DMS153 (cell line): ENCODE measurements at regions not wholly inside any gene's neighbourhood (a gene's known extent, or its start where the extent isn't known, plus 50 kb on each side); places are given as distances from the start of the nearest gene placed in this dataset.

Experiments
- DNase-seq: peaks from one replicate; lab custom pipeline; 2025; lab: John Stamatoyannopoulos, UW

DNA sequence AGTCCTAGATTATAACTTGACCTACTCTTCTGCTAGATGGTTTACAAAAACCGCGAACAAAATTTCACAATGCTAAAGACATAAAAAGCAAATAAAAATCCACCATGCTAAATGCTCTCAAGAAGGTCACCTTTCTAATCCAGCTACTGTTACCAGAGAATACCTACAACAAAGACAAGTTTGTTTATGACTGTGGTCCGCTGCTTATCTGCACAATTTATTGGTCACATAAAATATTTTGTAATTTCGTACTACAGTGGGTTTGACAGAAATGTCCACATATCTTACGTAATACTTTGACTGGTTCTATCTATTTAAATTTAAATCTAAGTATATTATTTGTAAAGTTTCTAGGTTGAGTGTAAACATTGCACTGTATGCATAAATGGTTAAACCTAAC, 257.6 kb upstream of the ZNF608 start:
- no peak for DNase-seq

DNA sequence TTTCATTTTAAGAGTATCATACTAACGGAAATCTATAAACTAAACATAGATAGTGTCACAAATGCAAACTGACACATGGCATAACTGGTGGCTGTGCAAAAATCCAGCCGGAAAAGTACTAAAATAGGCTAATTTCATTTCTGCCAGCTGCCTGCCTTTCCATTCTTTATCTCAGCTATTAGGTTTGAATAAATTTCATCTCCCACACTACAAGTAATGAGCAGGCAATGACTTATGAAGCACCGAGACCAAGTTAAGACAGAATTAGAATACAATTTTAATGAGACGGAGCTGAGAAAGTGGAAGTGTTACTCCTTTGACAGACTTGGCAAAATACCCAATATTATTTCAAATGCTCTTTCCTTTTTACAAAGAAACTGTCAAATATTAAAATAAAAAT, 258.8 kb upstream of the ZNF608 start:
- DNase-seq = no peak

DNA sequence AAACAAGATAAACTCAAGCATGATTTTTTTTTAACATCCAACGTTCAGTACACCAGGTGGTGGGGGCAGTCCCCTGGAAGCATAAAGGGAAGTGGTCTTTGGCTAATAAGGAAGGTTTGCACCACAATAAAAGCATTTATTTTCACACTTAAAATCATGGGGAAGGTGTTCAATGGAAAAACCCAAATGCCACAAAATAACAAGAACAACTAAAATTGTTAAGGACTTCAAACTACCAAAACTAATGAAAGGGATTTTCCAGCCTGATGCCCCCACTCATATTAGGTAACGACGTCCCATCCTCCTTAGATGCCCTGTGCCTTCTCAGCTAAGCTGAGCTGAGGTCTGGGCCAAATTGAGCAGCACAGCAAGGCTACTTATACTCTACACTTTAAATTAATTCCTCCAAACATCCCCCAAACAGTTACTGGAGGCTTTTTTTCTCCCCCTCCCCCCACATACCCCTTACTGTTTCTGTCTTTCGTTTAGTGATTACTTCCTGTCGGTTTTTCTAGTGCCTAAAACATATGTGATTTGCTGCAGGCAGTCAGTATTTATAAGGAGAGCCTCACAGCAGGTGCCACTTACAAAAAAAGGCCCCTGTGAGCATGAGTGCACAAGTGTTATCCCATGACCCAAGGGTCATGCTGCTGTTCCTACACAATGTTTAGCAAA, 259.7 kb upstream of the ZNF608 start:
- DNase-seq = peak; percentile 55

DNA sequence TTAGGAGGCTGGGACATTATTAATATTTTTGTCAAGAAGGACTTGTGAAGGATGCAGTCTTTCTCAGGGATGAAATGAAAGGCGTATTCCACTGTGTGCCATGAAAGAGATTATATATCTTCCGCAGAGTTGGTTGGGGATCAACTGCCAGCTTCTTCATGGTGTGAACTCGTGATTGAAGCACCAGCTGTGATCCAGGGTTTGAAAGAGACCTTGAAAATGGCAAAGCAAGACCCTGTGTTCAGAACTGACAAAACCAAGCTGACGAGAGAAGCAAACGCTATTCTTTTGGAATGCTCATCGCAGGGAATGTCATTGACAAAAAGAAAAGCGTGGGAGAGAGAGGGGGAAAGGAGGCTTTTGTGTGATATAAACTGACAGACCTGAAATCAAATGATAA, 263.9 kb upstream of the ZNF608 start:
- no peak for DNase-seq

DNA sequence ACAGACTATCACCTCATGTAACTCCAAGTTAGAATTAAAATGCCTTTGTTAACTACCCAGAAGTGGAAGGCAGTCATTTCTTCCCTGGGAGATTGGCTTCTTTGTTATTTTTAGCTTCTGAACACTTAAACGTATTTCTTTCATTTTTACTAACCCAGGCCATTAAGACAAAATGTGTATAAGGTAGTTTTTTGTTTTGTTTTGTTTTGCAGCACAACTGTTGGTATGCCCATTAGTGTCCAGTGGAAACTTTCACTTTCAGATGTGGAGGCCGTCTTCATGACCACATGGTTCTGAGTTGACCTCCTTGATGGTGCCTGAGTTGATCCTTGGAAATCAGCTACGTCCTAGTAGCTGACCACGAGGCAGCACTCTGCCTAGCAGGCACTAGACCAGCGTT, 264.6 kb upstream of the ZNF608 start:
- DNase-seq = no peak

DNA sequence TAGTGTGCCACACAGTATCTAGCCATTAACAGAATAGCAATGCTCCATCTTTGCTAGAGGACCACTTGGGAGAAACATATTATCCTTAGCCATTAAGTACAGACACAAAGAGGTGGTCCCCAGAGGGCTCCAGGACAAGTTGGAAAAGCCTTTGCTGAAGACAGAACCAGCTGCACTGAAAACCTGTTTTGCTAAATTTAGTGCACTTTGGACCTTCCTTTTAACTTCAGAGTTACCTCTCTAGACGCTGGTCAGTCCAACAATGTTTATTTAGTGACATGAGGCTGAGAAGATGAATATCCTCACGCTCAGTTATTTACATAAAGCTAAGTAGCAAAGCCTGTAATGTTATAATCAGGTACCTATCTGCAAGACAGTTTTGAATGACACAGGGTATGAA, 265.0 kb upstream of the ZNF608 start:
- no peak for DNase-seq

DNA sequence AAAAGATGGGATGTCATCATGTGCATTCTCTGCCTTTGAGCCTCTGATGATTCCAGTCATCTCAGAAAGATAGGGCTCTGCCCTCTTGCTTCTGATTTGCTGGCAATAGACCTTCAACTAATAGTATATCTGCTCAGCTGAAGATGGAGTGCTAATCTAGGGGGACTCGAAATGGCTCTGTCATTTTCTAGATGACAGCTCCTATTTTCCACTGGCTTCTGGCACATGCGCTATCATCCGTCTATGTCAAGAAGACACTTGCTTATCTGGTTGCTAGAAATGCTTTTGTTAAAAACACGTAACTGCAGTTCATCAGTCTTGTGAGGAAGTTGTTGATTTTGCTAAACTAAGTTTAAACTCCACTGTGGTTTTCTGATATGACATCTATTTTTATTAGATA, 265.5 kb upstream of the ZNF608 start:
- no peak for DNase-seq

DNA sequence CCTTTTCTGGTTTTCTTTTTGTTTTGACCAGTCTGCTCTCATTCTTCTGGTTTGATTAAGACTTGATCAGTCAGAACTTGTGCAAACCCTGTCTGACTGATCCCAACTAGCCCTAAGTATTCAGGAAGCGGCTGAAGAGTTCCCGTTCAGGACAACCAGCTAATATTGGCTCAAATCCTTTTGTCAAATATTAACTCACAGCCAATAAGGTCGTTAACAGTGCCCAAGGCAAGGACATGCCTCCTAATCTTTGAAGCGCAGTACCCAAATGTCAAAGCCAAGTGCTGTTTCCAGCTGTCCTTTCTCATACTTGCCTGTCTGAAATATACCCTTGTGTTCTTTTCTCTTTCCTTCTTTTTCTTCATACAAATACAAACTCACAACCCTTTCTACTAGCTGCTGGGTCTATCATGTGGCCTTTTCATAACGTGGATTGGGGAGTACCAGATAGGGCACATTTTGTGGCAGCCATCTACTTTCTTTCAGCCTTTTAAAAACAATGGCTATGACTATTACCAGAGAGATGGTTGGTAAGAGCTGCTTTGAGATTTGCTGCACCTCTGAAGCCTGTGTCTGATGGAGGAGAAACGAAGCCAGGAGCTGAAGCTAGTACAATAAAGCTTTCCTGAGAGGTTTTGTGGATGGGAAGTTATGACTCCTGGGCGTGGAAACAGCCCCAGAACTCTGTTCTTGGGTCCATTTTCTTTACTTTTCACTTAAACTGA, 266.4 kb upstream of the ZNF608 start:
- no peak for DNase-seq

DNA sequence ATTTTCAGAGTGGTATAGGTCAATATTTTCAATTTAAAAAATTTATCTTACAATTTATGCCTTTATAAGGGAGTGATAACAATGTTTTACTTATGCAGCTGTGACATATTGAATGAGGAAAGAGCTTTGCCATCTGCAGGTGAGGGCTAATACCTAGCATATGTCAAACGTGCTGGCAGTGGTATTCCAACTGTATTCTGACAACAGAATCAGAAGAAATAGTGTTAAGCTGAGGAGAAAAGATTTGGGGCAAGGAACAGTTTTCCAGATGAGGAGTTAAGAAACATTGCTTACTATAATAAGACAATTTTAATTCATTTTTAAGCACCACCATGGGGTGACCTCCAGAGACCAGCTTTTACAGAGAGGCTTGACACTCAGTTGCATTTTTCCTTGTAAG, 267.8 kb upstream of the ZNF608 start:
- no peak for DNase-seq

DNA sequence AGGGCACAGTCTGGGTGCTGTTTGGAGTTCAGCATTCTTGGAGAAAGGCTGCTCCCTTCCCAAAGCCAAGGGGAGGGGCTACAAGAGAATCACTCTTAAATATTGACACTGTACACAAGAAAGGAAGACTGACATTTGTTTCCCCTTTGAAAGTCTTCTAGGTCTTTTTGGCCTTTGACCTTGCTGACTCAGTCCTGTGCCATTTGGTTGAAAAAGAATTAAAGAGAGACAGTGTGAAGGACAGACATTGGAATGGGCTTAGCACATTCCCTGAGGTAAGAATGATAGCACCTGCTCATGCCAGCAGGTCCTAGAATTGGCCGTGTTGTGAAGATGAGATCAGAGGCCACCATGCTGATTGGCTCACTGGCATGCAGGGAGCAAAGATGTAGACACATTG, 271.4 kb upstream of the ZNF608 start:
- no peak for DNase-seq

DNA sequence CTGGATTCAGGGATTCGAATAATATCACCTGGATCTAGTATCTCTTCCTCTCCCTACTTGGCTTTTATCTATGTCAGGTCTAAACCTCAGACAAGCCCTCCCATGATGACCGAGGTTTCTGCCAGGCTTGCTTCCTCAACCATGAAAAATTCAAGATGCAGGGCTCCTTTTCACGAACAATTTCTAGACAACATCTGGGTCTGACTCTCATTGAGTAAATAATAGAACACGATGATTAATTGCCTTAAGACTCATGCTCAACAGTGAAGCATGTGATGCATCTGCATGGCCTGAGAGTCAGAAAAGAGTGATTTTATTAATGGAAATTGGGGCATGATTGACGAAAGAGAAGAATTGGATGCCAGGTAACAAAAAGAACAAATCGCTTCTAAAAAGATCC, 277.2 kb upstream of the ZNF608 start:
- no peak for DNase-seq

DNA sequence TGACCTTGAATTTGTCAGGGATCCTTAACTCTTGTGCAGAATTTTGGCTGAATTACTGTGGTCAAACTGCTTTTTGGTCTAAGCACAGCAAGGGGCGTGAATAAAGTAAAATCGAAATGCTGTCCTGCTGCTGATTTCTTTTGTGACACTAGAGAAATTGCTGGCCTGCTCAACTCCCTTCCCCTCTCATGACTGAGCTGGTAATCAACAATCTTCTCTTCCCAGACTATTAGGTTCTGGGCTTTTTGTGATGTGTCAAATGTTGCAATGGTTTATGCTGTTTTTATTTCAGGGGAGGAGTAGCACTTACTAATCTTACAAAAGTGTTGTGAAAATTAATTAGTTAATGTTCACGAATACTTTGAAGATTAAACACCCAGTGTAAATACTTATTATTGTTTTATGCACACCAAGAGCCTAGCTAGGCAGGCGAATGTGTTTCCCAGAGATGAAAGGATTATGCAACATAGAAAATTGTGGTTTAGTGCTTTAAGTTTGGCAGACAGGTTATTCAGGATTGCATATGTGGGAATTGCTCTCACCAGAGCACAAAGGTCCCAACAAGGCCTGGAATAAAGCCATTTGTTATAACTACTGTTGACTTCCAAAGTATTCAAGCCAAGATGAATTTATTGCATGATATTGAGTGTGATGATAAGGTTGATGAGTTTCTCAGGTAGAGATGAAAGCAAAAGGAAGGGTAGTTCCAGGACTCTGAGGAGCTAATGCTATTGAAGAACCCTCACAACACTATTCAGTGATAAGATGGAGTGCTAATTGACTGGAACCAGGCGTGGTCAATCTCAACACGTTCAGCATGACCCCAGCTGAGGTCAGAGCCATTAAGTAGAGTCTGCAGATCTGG, 280.7 kb upstream of the ZNF608 start:
- no peak for DNase-seq

DNA sequence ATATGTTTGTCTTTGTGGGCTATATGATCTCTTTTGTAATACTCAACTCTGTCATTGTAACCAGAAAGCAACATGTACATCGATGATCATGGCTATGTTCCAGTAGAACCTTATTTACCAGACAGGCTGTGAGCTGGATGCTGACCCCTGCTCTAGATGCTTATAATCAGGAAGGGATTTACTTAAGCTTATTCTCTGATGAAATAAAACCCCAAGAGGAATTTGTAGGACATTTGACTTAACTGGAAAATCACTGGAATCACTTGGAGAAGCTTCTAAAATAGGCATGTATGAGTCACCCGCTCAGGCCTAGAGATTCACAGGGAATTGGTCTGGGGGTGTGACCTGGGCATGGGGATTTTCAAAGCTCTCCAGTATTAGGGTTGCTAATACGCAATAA, 285.8 kb upstream of the ZNF608 start:
- no peak for DNase-seq

DNA sequence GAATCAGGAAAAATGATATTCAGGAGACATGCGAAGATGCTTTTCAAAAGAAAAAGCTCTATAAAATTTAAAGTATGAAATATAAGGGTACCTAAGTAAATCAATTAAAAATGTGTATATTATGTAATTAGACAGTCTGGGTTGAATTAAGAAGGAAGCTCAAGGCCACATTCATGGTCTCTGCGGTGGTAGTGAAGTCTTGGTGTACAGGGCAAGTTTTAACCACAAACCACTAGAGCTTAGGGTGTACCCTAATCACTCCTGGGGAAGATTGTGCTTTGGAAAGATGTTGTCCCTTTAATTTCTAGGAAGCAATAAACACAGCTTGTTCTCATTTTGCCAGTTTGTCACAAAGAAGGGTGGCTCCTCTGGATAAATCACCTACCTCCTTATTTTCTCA, 287.2 kb upstream of the ZNF608 start:
- no peak for DNase-seq

DNA sequence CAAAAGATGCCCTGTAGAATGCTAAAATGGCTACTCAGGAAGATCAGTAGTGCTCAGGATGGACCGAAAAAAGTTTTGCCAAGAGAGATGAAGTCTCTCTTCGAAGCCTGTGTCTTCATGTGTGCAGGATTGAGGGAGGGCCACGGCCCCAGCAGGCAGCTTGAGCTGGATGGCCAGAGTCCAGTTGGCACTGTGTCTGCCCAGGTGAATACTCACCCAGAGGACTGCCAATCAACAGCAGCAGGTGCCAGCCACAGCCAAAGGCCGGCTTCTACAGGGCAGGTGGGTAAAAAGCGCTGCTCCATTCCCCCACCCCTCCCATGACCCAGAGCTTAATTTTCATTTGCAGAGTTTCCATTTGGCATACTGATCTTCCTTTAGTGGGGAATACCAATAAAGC, 287.9 kb upstream of the ZNF608 start:
- DNase-seq = no peak

DNA sequence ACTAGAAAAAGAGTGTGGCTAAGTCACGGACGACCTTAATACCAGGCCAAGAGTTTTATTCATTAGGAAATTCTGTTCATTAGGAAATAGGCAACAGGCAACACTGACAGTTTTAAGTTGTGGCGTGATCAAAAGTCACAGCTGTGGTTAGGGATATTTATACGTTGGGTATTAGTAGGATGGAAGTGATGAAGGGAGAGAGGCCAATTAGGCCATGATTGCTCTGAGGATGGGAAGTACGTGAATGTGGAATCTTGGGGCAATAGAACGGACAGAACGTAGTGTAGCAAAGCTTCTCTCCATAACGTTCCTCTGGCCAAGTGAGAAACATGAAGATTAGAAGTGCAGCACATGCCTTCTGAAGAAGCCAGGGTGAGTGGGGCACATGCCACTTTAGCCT, 290.1 kb upstream of the ZNF608 start:
- no peak for DNase-seq

DNA sequence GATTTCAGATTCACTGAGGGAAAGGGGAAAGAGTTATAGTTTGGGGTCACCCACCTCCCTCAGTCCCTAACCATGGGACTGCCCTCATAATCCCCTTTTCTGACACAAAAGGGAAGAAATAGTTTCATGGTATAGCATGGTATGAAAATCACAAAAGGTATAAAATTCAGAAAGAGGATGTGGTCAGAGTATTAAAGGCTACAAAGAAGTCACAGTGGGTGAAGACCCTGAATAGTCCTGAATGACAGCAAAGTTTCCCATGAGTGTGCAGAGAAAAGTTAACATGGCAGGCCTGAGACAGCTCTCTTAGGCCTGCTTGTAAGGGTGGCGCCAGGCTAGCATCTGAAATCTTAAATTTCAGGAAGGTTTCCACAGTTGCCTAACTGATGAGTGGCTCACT, 290.6 kb upstream of the ZNF608 start:
- DNase-seq = no peak

DNA sequence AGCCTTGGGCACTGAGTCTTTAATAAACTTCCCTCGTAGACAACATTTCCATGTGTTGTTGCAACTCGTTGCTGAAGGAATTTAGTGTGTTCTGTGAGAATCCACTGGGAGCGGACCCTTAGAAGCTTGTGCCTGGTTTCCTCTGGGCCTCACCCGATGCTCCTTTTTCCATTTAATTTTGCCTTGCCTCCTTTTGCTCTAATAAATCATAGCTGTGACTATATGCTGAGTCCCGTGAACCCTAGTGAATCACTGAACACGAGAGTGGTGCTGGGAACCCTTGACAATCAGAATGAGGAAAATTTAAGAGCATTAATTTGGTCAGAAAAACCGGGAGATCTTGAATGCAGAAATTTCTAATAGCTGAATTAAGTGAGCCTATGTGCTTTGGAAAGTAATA, 291.1 kb upstream of the ZNF608 start:
- no peak for DNase-seq

DNA sequence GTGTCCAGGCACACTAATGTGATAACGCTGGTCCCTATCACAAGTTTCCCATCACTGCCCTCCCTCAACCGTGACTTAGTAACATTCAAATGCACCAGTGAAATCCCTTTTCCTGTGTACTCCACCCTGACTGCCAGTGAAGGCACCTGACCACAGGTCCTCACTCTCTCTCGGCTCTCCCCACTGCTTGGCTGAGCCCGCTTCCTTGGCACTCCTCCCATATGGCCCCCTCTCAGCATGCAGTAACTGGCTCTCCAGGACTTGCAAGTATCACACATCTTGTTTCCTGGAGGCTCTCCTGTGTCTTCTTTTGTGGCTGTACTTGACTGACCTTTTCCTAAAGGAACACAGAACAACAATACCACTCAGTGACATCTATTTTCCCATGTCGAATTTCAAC, 292.0 kb upstream of the ZNF608 start:
- DNase-seq = no peak

DNA sequence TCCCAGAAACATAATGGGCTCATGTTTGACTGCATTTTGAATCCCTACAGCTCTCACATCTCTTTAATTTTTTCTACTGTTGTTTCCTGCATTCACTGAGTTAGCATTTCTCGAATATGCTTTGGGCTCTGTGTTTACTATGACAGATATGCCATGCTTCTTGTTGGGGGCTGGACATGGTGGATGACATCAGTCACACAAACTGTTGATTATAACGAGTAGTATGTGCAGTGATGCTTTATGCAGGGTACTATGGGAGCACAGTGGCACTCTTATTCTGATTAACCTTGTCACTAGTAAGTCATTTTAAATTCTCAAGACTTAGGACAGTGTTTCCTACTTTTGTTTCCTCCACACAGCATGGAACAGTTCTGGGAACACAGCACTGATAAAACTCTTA, 295.4 kb upstream of the ZNF608 start:
- no peak for DNase-seq

DNA sequence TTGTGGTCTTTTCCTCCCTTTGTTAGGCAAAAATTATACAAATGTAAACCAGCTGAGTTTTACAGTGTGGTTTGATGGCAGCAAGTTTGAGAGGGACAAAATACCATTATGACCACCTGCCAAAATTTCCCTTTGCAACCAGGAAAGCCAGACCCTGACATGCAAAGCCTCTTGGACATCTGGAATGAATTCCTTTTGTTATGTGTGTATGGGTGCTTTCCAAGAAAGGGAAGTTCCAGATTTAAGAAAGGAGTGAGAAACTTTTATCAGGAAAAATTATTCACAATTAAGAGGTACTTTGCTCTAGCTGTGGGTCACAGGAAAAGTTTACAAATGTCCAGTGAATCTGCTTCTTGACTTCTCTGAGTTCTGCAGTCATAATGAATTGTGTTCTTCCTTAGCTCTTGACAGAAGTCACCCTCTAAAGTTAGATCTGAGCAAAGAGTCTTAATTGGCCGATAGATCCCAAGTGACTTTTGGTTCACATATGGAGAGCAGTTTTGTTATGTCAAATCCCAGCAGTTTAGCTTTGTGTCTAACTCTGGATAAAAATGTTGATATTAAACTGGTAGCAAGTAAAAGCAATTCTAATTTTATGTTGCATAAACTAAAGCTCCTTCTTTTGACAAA, 295.9 kb upstream of the ZNF608 start:
- no peak for DNase-seq

DNA sequence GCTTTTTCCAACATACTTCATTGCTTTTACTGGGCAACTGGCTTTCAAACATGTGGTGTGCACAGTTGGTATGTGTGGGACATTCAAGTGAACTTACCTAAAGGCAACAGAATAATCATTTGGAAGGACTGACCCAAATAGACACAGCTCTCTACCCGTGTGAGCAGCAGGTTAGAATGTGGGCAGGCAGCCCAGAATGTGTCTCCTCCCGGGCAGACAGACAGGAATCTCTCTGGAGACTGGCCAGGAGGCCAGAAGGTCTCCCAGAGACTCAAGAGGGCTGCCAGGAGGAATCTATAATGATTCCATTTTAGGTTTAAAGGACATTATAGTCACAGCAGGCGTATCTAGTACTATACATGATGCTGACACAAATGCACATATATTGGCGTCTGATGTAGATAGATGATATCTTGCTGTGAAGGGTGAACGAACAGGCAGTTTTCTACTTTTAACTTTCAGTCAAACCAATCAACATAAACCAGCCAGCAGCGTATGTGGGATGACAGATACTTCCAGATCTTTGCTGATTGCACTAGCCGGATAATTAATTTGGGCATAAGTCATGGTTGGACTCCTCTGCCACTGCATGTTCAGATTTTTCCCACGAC, 297.4 kb upstream of the ZNF608 start:
- DNase-seq = peak; percentile 13
